ENCODE measurements at regions not wholly inside any gene's neighbourhood (a gene's known extent, or its start where the extent isn't known, plus 50 kb on each side); places are given as distances from the start of the nearest gene placed in this dataset.

- TF ChIP-seq ATF2 (tag by site-specific recombination; IDR thresholded peaks at IDR 0.05; ENCODE audit: low read depth): no peak
- TF ChIP-seq BCL11B (tag by site-specific recombination; IDR thresholded peaks at IDR 0.05; ENCODE audit: low read depth): no peak
- TF ChIP-seq CTCF (tag by site-specific recombination; IDR thresholded peaks at IDR 0.05): no peak
- no peak for TF ChIP-seq SALL2 (tag by site-specific recombination; IDR thresholded peaks at IDR 0.05; ENCODE audit: borderline replicate concordance)
These were observed 67.5 kb upstream of the MPPED2 start for GRCh38 chr11:30653606-30654005.

Measured in HEK293 (cell line).